ENCODE measurements at regions not wholly inside any gene's neighbourhood (a gene's known extent, or its start where the extent isn't known, plus 50 kb on each side); places are given as distances from the start of the nearest gene placed in this dataset.
A peak's percentile ranks its signal among the peaks of the same experiment; 100 is the strongest.

GRCh38 chrX:51144828-51145442 lies 187.7 kb upstream of the NUDT10 start:
- no peak overlapping the region for H3K27ac Mint-ChIP-seq
- DNase-seq (peak in 7 of 14 experiments; percentile 1 to 40 (median 28)), ATAC-seq (ENCODE audit: poor library complexity) (no peak)
- H3K4me3 ChIP-seq (ENCODE audit: low read length) = no peak overlapping the region
- intact Hi-C loops (cut with DNase I, micrococcal nuclease) = loop anchor here (2.0 to 10.0 kb wide), 2 partner anchors 280 to 316 kb away; no protein-coding TSS in a partner anchor
- H3K36me3 Mint-ChIP-seq (ENCODE audit: low read depth) = no peaks in the 10 kb centered on the region
- no peaks in the 10 kb centered on the region for H3K4me1 Mint-ChIP-seq (ENCODE audit: low read depth)
- peak; percentile 26 for TF ChIP-seq CTCF (IDR thresholded peaks at IDR 0.05)
- no peaks in the 10 kb centered on the region for H3K9me3 ChIP-seq (ENCODE audit: control insufficient read depth in 1 of 2, insufficient read depth in 1 of 2, low read length in 2 of 2)
- H3K27ac ChIP-seq (ENCODE audit: low read depth in 1 of 2, low read length in 2 of 2) = no peak overlapping the region
- H3K4me3 Mint-ChIP-seq = no peak overlapping the region
- no peaks in the 10 kb centered on the region for H3K9me3 Mint-ChIP-seq
- peaks cover 0 to 5% of the 10 kb centered on the region in 2 experiments for H3K27me3 ChIP-seq (ENCODE audit: control insufficient read depth in 1 of 2, insufficient read depth in 2 of 2, low read length in 2 of 2)
- ChIA-PET POLR2A (no interaction called here), CTCF (no interaction called here)
- H3K36me3 ChIP-seq (ENCODE audit: insufficient read depth, low read length) = no peaks in the 10 kb centered on the region
- H3K4me1 ChIP-seq (ENCODE audit: insufficient read depth, low read length) = no peaks in the 10 kb centered on the region
- H3K27me3 Mint-ChIP-seq = peaks cover 20% of the 10 kb centered on the region

- H3K9me3 ChIP-seq (ENCODE audit: control insufficient read depth in 1 of 2, insufficient read depth in 1 of 2, low read length in 2 of 2) = no peaks in the 10 kb centered on the region
- Mint-ChIP-seq H3K9me3 (no peaks in the 10 kb centered on the region), H3K4me3 (no peak overlapping the region), H3K4me1 (ENCODE audit: low read depth) (no peaks in the 10 kb centered on the region), H3K36me3 (ENCODE audit: low read depth) (no peaks in the 10 kb centered on the region), H3K27ac (no peak overlapping the region), H3K27me3 (peaks cover 7% of the 10 kb centered on the region)
- no peak for TF ChIP-seq CTCF (IDR thresholded peaks at IDR 0.05)
- H3K4me3 ChIP-seq (ENCODE audit: low read length) = no peak overlapping the region
- H3K27ac ChIP-seq (ENCODE audit: low read depth in 1 of 2, low read length in 2 of 2) = no peak overlapping the region
- intact Hi-C loops (cut with DNase I, micrococcal nuclease) = loop anchor here in 1 of 2 experiments (10.0 kb wide), 1 partner anchor 276 kb away; no protein-coding TSS in a partner anchor
- no peaks in the 10 kb centered on the region for H3K4me1 ChIP-seq (ENCODE audit: insufficient read depth, low read length)
- ChIA-PET POLR2A (no interaction called here), CTCF (interaction anchor here (1.0 kb wide), 1 partner anchor 312 kb away, joined by 3 read pairs; no protein-coding TSS in a partner anchor)
- no peak for DNase-seq
- peaks cover 0 to 5% of the 10 kb centered on the region in 2 experiments for H3K27me3 ChIP-seq (ENCODE audit: control insufficient read depth in 1 of 2, insufficient read depth in 2 of 2, low read length in 2 of 2)
- H3K36me3 ChIP-seq (ENCODE audit: insufficient read depth, low read length) = no peaks in the 10 kb centered on the region
- no peak for ATAC-seq (ENCODE audit: poor library complexity)
Observed at GRCh38 chrX:51148848-51149247, 183.8 kb upstream of the NUDT10 start.

- H3K4me3 ChIP-seq (ENCODE audit: low read length) = no peak overlapping the region
- H3K4me1 ChIP-seq (ENCODE audit: insufficient read depth, low read length) = no peaks in the 10 kb centered on the region
- no peak for TF ChIP-seq CTCF (IDR thresholded peaks at IDR 0.05)
- H3K4me3 Mint-ChIP-seq = no peak overlapping the region
- H3K27me3 Mint-ChIP-seq = no peaks in the 10 kb centered on the region
- no peaks in the 10 kb centered on the region for H3K36me3 Mint-ChIP-seq (ENCODE audit: low read depth)
- DNase-seq (no peak), ATAC-seq (ENCODE audit: poor library complexity) (no peak)
- no peaks in the 10 kb centered on the region for H3K9me3 ChIP-seq (ENCODE audit: control insufficient read depth in 1 of 2, insufficient read depth in 1 of 2, low read length in 2 of 2)
- no peaks in the 10 kb centered on the region for H3K36me3 ChIP-seq (ENCODE audit: insufficient read depth, low read length)
- POLR2A ChIA-PET = no interaction called here
- no peaks in the 10 kb centered on the region for H3K9me3 Mint-ChIP-seq
- CTCF ChIA-PET = no interaction called here
- intact Hi-C loops (cut with DNase I, micrococcal nuclease) = no loop called here
- no peak overlapping the region for H3K27ac ChIP-seq (ENCODE audit: low read depth in 1 of 2, low read length in 2 of 2)
- peaks cover 0 to 2% of the 10 kb centered on the region in 2 experiments for H3K27me3 ChIP-seq (ENCODE audit: control insufficient read depth in 1 of 2, insufficient read depth in 2 of 2, low read length in 2 of 2)
- no peaks in the 10 kb centered on the region for H3K4me1 Mint-ChIP-seq (ENCODE audit: low read depth)
- H3K27ac Mint-ChIP-seq = no peak overlapping the region
Observed at GRCh38 chrX:51151734-51152133, 180.9 kb upstream of the NUDT10 start.
